ENCODE measurements at regions not wholly inside any gene's neighbourhood (a gene's known extent, or its start where the extent isn't known, plus 50 kb on each side); places are given as distances from the start of the nearest gene placed in this dataset.
"Not testable (repeated sequence)": the region's sequence is repeated elsewhere in the genome, so short reads cannot be mapped to it uniquely, and the experiment has no call there.

GRCh38 chr10:10759806-10760205, 257.9 kb upstream of the CELF2 start:
- TF ChIP-seq CTCF (IDR thresholded peaks at IDR 0.05; ENCODE audit: insufficient read depth, low read length, poor library complexity, severe bottlenecking); EZH2phosphoT487 (conservative IDR thresholded peaks at IDR 0.05; ENCODE audit: low read length): not testable (repeated sequence)
